NCI-H1048 (cell line): ENCODE measurements at regions not wholly inside any gene's neighbourhood (a gene's known extent, or its start where the extent isn't known, plus 50 kb on each side); places are given as distances from the start of the nearest gene placed in this dataset.

Source experiments
- DNase-seq: peaks from one replicate; lab custom pipeline; 2025; lab: John Stamatoyannopoulos, UW

GRCh38 chr7:118026791-118027190 lies 153.6 kb upstream of the CTTNBP2 start:
- DNase-seq = no peak

- no peak for DNase-seq
These were observed 155.0 kb upstream of the CTTNBP2 start for GRCh38 chr7:118028226-118028625.

GRCh38 chr7:118029826-118030422 lies 154.0 kb upstream of the LSM8 start:
- no peak for DNase-seq

GRCh38 chr7:118033273-118033672 lies 150.7 kb upstream of the LSM8 start:
- no peak for DNase-seq

GRCh38 chr7:118039963-118040489 lies 143.9 kb upstream of the LSM8 start:
- DNase-seq = no peak

GRCh38 chr7:118040562-118040961 lies 143.4 kb upstream of the LSM8 start:
- DNase-seq = no peak

- DNase-seq = no peak
These were observed 142.6 kb upstream of the LSM8 start for GRCh38 chr7:118041251-118041878.

- DNase-seq = no peak
These were observed 138.3 kb upstream of the LSM8 start for GRCh38 chr7:118045629-118046028.

GRCh38 chr7:118046086-118046485 lies 137.9 kb upstream of the LSM8 start:
- no peak for DNase-seq

GRCh38 chr7:118046801-118047200 lies 137.2 kb upstream of the LSM8 start:
- no peak for DNase-seq

GRCh38 chr7:118052336-118052735 lies 131.6 kb upstream of the LSM8 start:
- no peak for DNase-seq

GRCh38 chr7:118053353-118053752 lies 130.6 kb upstream of the LSM8 start:
- DNase-seq = no peak

GRCh38 chr7:118054529-118054928 lies 129.4 kb upstream of the LSM8 start:
- DNase-seq = no peak

GRCh38 chr7:118055647-118056046 lies 128.3 kb upstream of the LSM8 start:
- DNase-seq = no peak

- DNase-seq = no peak
These were observed 126.6 kb upstream of the LSM8 start for GRCh38 chr7:118057404-118057803.

- DNase-seq = no peak
These were observed 124.8 kb upstream of the LSM8 start for GRCh38 chr7:118059209-118059608.

- DNase-seq = no peak
These were observed 123.3 kb upstream of the LSM8 start for GRCh38 chr7:118060692-118061091.

GRCh38 chr7:118061386-118061785 lies 122.6 kb upstream of the LSM8 start:
- DNase-seq = no peak

- DNase-seq = no peak
These were observed 110.9 kb upstream of the LSM8 start for GRCh38 chr7:118072893-118073674.

- DNase-seq = no peak
These were observed 108.0 kb upstream of the LSM8 start for GRCh38 chr7:118075936-118076335.

- DNase-seq = no peak
These were observed 107.4 kb upstream of the LSM8 start for GRCh38 chr7:118076564-118076963.

GRCh38 chr7:118078015-118078414 lies 105.9 kb upstream of the LSM8 start:
- no peak for DNase-seq

- DNase-seq = no peak
These were observed 104.6 kb upstream of the LSM8 start for GRCh38 chr7:118079369-118079768.
